DOHH2 (cell line): ENCODE measurements at regions not wholly inside any gene's neighbourhood (a gene's known extent, or its start where the extent isn't known, plus 50 kb on each side); places are given as distances from the start of the nearest gene placed in this dataset.

Experiments used
- H3F3A ChIP-seq: fragments of 200-600 bp; sonication (generic), shearing (Covaris generic); 2 replicates; pipeline ENCODE4 v1.6.0; 2016; ENCODE audit warnings: antibody characterized with exemption, mild to moderate bottlenecking; ENCODE audit not compliant: control insufficient read depth, insufficient read depth
- H3K27ac ChIP-seq: fragments of 200-600 bp; sonication (generic); 2 replicates; pipeline ENCODE4 v1.5.1; 2014; ENCODE audit warnings: low read depth, mild to moderate bottlenecking, low read length, moderate library complexity
- H3K27me3 ChIP-seq: fragments of 200-600 bp; sonication (generic); 2 replicates; pipeline ENCODE4 v1.6.1; 2014; ENCODE audit warnings: mild to moderate bottlenecking, low read length, mixed read lengths; ENCODE audit not compliant: control insufficient read depth
- H3K36me3 ChIP-seq: fragments of 200-600 bp; sonication (generic); 2 replicates; pipeline ENCODE4 v1.6.1; 2014; ENCODE audit warnings: mild to moderate bottlenecking, low read length, moderate library complexity, mixed read lengths; ENCODE audit not compliant: control insufficient read depth
- H3K4me1 ChIP-seq: fragments of 200-600 bp; sonication (generic); 2 replicates; pipeline ENCODE4 v1.6.1; 2014; ENCODE audit warnings: mild to moderate bottlenecking, low read length, mixed read lengths; ENCODE audit not compliant: control insufficient read depth
- H3K4me2 ChIP-seq: fragments of 200-600 bp; sonication (generic); 2 replicates; pipeline ENCODE4 v1.6.0; 2014; ENCODE audit warnings: mild to moderate bottlenecking, low read length, moderate library complexity
- H3K4me3 ChIP-seq: fragments of 200-600 bp; sonication (generic); 2 replicates; pipeline ENCODE4 v1.5.1; 2014; ENCODE audit warnings: mild to moderate bottlenecking, low read length, mixed read lengths
- H3K79me2 ChIP-seq: fragments of 200-600 bp; sonication (generic); 2 replicates; pipeline ENCODE4 v1.6.1; 2014; ENCODE audit warnings: mild to moderate bottlenecking, low read length, mixed read lengths; ENCODE audit not compliant: control insufficient read depth
- H3K9me2 ChIP-seq: fragments of 200-600 bp; sonication (generic); replicated peaks from 2 replicates; pipeline ENCODE4 v1.6.1; 2014; ENCODE audit warnings: mild to moderate bottlenecking, low read length, mixed read lengths; ENCODE audit not compliant: control insufficient read depth
- H3K9me3 ChIP-seq: fragments of 200-600 bp; sonication (generic); 2 replicates; pipeline ENCODE4 v1.6.1; 2014; ENCODE audit warnings: antibody characterized with exemption, low read length, mixed read lengths; ENCODE audit not compliant: control insufficient read depth, insufficient read depth
- H4K20me1 ChIP-seq: fragments of 200-600 bp; sonication (generic); 2 replicates; pipeline ENCODE4 v1.6.0; 2014; ENCODE audit warnings: low read depth, mild to moderate bottlenecking, antibody characterized with exemption, low read length, moderate library complexity; ENCODE audit not compliant: control insufficient read depth, insufficient read depth
- EZH2phosphoT487 ChIP-seq: fragments of 200-600 bp; sonication (generic); IDR thresholded peaks from 2 replicates; pipeline ENCODE4 v1.6.1; 2017; ENCODE audit warnings: borderline replicate concordance, mild to moderate bottlenecking, antibody characterized with exemption, low read length, moderate library complexity, mixed read lengths
- TF ChIP-seq, protein P1 (sequence below): fragments of 200-600 bp; sonication (generic); IDR thresholded peaks from one replicate; pipeline ENCODE4 v1.5.1; 2014; ENCODE audit warnings: antibody characterized with exemption, mild to moderate bottlenecking, low read depth, low read length; ENCODE audit not compliant: poor library complexity, severe bottlenecking

GRCh38 chr20:57857118-57857517, 147.3 kb upstream of the PMEPA1 start:
- Histone ChIP-seq H3K36me3 (no peaks in the 10 kb centered on the region), H3K4me3 (no peak overlapping the region), H3K27ac (no peak overlapping the region), H3K4me2 (no peak overlapping the region), H3F3A (no peaks in the 10 kb centered on the region), H3K4me1 (no peaks in the 10 kb centered on the region), H3K9me2 (no peaks in the 10 kb centered on the region), H4K20me1 (no peaks in the 10 kb centered on the region; the same call in 1 of the 2 replicates), H3K27me3 (peaks cover 40% of the 10 kb centered on the region), H3K9me3 (no peaks in the 10 kb centered on the region), H3K79me2 (no peaks in the 10 kb centered on the region)
- TF ChIP-seq, protein P1, sequence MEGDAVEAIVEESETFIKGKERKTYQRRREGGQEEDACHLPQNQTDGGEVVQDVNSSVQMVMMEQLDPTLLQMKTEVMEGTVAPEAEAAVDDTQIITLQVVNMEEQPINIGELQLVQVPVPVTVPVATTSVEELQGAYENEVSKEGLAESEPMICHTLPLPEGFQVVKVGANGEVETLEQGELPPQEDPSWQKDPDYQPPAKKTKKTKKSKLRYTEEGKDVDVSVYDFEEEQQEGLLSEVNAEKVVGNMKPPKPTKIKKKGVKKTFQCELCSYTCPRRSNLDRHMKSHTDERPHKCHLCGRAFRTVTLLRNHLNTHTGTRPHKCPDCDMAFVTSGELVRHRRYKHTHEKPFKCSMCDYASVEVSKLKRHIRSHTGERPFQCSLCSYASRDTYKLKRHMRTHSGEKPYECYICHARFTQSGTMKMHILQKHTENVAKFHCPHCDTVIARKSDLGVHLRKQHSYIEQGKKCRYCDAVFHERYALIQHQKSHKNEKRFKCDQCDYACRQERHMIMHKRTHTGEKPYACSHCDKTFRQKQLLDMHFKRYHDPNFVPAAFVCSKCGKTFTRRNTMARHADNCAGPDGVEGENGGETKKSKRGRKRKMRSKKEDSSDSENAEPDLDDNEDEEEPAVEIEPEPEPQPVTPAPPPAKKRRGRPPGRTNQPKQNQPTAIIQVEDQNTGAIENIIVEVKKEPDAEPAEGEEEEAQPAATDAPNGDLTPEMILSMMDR, result no peak
- TF ChIP-seq EZH2phosphoT487, result no peak

- Histone ChIP-seq H3K9me2 (no peaks in the 10 kb centered on the region), H3K27ac (no peak overlapping the region), H3K9me3 (no peaks in the 10 kb centered on the region), H3K4me2 (no peak overlapping the region), H4K20me1 (no peaks in the 10 kb centered on the region; the same call in 1 of the 2 replicates), H3K4me1 (no peaks in the 10 kb centered on the region), H3K79me2 (no peaks in the 10 kb centered on the region), H3K36me3 (no peaks in the 10 kb centered on the region), H3K27me3 (peaks cover 38% of the 10 kb centered on the region), H3K4me3 (no peak overlapping the region), H3F3A (no peaks in the 10 kb centered on the region)
- TF ChIP-seq, protein P1, result no peak
- no peak for TF ChIP-seq EZH2phosphoT487
Measured at GRCh38 chr20:57856658-57857057, 146.8 kb upstream of the PMEPA1 start.

- TF ChIP-seq, protein P1, result no peak
- no peak for TF ChIP-seq EZH2phosphoT487
- Histone ChIP-seq H3F3A (no peaks in the 10 kb centered on the region), H3K4me2 (no peak overlapping the region), H3K9me3 (no peaks in the 10 kb centered on the region), H3K36me3 (no peaks in the 10 kb centered on the region), H3K9me2 (no peaks in the 10 kb centered on the region), H3K4me3 (no peak overlapping the region), H3K27me3 (peaks cover 30% of the 10 kb centered on the region), H3K4me1 (no peaks in the 10 kb centered on the region), H3K79me2 (no peaks in the 10 kb centered on the region), H4K20me1 (no peaks in the 10 kb centered on the region), H3K27ac (no peak overlapping the region)
Measured at GRCh38 chr20:57851796-57852195, 142.0 kb upstream of the PMEPA1 start.
